IMR-90 (cell line): ENCODE measurements at regions not wholly inside any gene's neighbourhood (a gene's known extent, or its start where the extent isn't known, plus 50 kb on each side); places are given as distances from the start of the nearest gene placed in this dataset.

Experiments
- ATAC-seq: fragments of 200-7000 bp; cut with Tn5 transposase; 2 replicates; pipeline ENCODE4 v1.9.1; 2020; ENCODE audit warnings: low read depth, mild to moderate bottlenecking, moderate library complexity
- BruUV-seq: library from RNA; stranded (reverse); fragments of 400-500 nt; replicated peaks from 2 replicates; lab custom pipeline; 2021; lab: Mats Ljungman, UMichigan
- CTCF ChIA-PET: fragments of 300-600 bp; formaldehyde crosslinking; extraction: SDS; loops from one replicate; lab custom pipeline; 2021; ENCODE audit warnings: antibody characterized with exemption; lab: Yijun Ruan, JAX
- POLR2A ChIA-PET: fragments of 300-600 bp; sonication (Branson Sonifier 250); formaldehyde crosslinking; loops from one replicate; lab custom pipeline; 2022; ENCODE audit warnings: antibody characterized with exemption; ENCODE audit not compliant: unreplicated experiment; lab: Charles Lee
- DNase-seq: peaks from one replicate; pipeline ENCODE4 v3.0.0; 2013
- H2AFZ ChIP-seq: replicated peaks from 2 replicates; pipeline ENCODE3; 2013; ENCODE audit warnings: low read length, mild to moderate bottlenecking; ENCODE audit not compliant: poor library complexity
- H2AK5ac ChIP-seq: 2 replicates; pipeline ENCODE4 v1.6.1; 2013; ENCODE audit warnings: low read depth, low read length, inconsistent platforms
- H2AK9ac ChIP-seq: replicated peaks from 2 replicates; pipeline ENCODE3; 2013; ENCODE audit warnings: mild to moderate bottlenecking, low read depth, low read length, moderate library complexity; ENCODE audit not compliant: poor library complexity
- H2BK120ac ChIP-seq: 2 replicates; pipeline ENCODE4 v1.6.1; 2013; ENCODE audit warnings: low read depth, low read length, inconsistent platforms
- H2BK15ac ChIP-seq: 3 replicates; pipeline ENCODE4 v1.6.1; 2013; ENCODE audit warnings: low read depth, low read length, inconsistent platforms
- H2BK20ac ChIP-seq: 2 replicates; pipeline ENCODE4 v1.6.1; 2013; ENCODE audit warnings: low read depth, mild to moderate bottlenecking, inconsistent platforms, low read length, moderate library complexity
- H2BK5ac ChIP-seq: 2 replicates; pipeline ENCODE4 v1.6.1; 2013; ENCODE audit warnings: mild to moderate bottlenecking, low read depth, low read length, inconsistent platforms; ENCODE audit not compliant: poor library complexity, severe bottlenecking
- H3K14ac ChIP-seq: replicated peaks from 2 replicates; pipeline ENCODE4 v1.6.1; 2013; ENCODE audit warnings: low read depth, low read length, inconsistent platforms
- H3K18ac ChIP-seq: 2 replicates; pipeline ENCODE4 v1.6.1; 2013; ENCODE audit warnings: low read depth, low read length, control low read depth
- H3K23ac ChIP-seq: 2 replicates; pipeline ENCODE4 v1.6.1; 2013; ENCODE audit warnings: low read depth, low read length, inconsistent platforms
- H3K27ac ChIP-seq: 2 replicates; pipeline ENCODE4 v1.5.1; 2013; ENCODE audit warnings: mild to moderate bottlenecking, control low read depth, low read length; ENCODE audit not compliant: insufficient read depth
- H3K27me3 ChIP-seq: 2 replicates; pipeline ENCODE4 v1.6.1; 2013; ENCODE audit warnings: low read length; ENCODE audit not compliant: control insufficient read depth, insufficient read depth
- H3K36me3 ChIP-seq: 2 replicates; pipeline ENCODE4 v1.6.1; 2013; ENCODE audit warnings: low read length, mixed read lengths; ENCODE audit not compliant: control insufficient read depth, insufficient read depth
- H3K4ac ChIP-seq: 2 replicates; pipeline ENCODE4 v1.6.1; 2013; ENCODE audit warnings: low read depth, low read length, inconsistent platforms
- H3K4me1 ChIP-seq: 2 replicates; pipeline ENCODE4 v1.6.1; 2013; ENCODE audit warnings: low read length, mixed read lengths; ENCODE audit not compliant: control insufficient read depth, insufficient read depth
- H3K4me2 ChIP-seq: 2 replicates; pipeline ENCODE4 v1.6.1; 2013; ENCODE audit warnings: low read depth, mild to moderate bottlenecking, control low read depth, low read length, moderate library complexity
- H3K4me3 ChIP-seq: 2 replicates; pipeline ENCODE4 v1.5.1; 2013; ENCODE audit warnings: low read depth, mild to moderate bottlenecking, control low read depth, low read length, moderate library complexity; ENCODE audit not compliant: insufficient read depth
- H3K56ac ChIP-seq: 2 replicates; pipeline ENCODE4 v1.6.1; 2013; ENCODE audit warnings: low read length, inconsistent platforms; ENCODE audit not compliant: insufficient read depth; ENCODE audit errors: extremely low read depth
- H3K79me1 ChIP-seq, 2 experiments: 2 replicates each; pipeline ENCODE4 v1.6.1; 2013; ENCODE audit warnings: low read length in 2 of 2, inconsistent platforms in 1 of 2, low read depth in 1 of 2
- H3K9ac ChIP-seq: 2 replicates; pipeline ENCODE4 v1.6.1; 2013; ENCODE audit warnings: low read depth, low read length, control low read depth
- H3K9me1 ChIP-seq: 2 replicates; pipeline ENCODE4 v1.6.1; 2013; ENCODE audit warnings: low read length, inconsistent platforms; ENCODE audit not compliant: insufficient read depth
- H3K9me3 ChIP-seq: 2 replicates; pipeline ENCODE4 v1.6.1; 2013; ENCODE audit warnings: low read length; ENCODE audit not compliant: control insufficient read depth, insufficient read depth
- H4K20me1 ChIP-seq: 2 replicates; pipeline ENCODE4 v1.6.1; 2013; ENCODE audit warnings: low read length, inconsistent platforms; ENCODE audit not compliant: insufficient read depth
- H4K5ac ChIP-seq: 2 replicates; pipeline ENCODE4 v1.6.1; 2013; ENCODE audit warnings: mild to moderate bottlenecking, low read depth, low read length, control low read depth
- H4K8ac ChIP-seq, 2 experiments: 2 replicates each; pipeline ENCODE4 v1.6.1; 2013; ENCODE audit warnings: low read depth in 2 of 2, low read length in 2 of 2, control low read depth in 1 of 2, inconsistent platforms in 1 of 2
- H4K91ac ChIP-seq: 2 replicates; pipeline ENCODE4 v1.6.1; 2013; ENCODE audit warnings: low read depth, low read length, inconsistent platforms; ENCODE audit not compliant: insufficient read depth
- BHLHE40 ChIP-seq: fragments of 150-350 bp; IDR thresholded peaks from 2 replicates; pipeline ENCODE4 v1.6.1; 2016; ENCODE audit warnings: mild to moderate bottlenecking, low read depth, low read length
- CHD1 ChIP-seq: IDR thresholded peaks from 2 replicates; pipeline ENCODE4 v1.6.1; 2012; ENCODE audit warnings: low read depth, low read length, improper control_type of control experiment
- CTCF ChIP-seq: conservative IDR thresholded peaks from 2 replicates; pipeline ENCODE4 v1.5.1; 2012; ENCODE audit warnings: mild to moderate bottlenecking, low read depth, low read length, improper control_type of control experiment
- ELK1 ChIP-seq: fragments of 150-350 bp; IDR thresholded peaks from 2 replicates; pipeline ENCODE4 v1.6.1; 2016; ENCODE audit warnings: low read depth, mild to moderate bottlenecking, low read length, moderate library complexity, borderline replicate concordance
- MAFK ChIP-seq: IDR thresholded peaks from 2 replicates; pipeline ENCODE4 v1.6.1; 2012; ENCODE audit warnings: low read depth, low read length, improper control_type of control experiment
- MAZ ChIP-seq: IDR thresholded peaks from 2 replicates; pipeline ENCODE4 v1.6.1; 2012; ENCODE audit warnings: low read depth, mild to moderate bottlenecking, low read length, improper control_type of control experiment, moderate library complexity, borderline replicate concordance
- MXI1 ChIP-seq: IDR thresholded peaks from 2 replicates; pipeline ENCODE4 v1.6.1; 2012; ENCODE audit warnings: low read depth, mild to moderate bottlenecking, low read length, moderate library complexity, borderline replicate concordance
- NFE2L2 ChIP-seq: fragments of 150-350 bp; IDR thresholded peaks from 2 replicates; pipeline ENCODE4 v1.6.1; 2016; ENCODE audit warnings: low read depth, mild to moderate bottlenecking, low read length
- RCOR1 ChIP-seq: IDR thresholded peaks from 2 replicates; pipeline ENCODE4 v1.6.1; 2012; ENCODE audit warnings: mild to moderate bottlenecking, low read length, improper control_type of control experiment; ENCODE audit not compliant: insufficient replicate concordance
- RFX5 ChIP-seq: IDR thresholded peaks from 2 replicates; pipeline ENCODE4 v1.8.0; 2012; ENCODE audit warnings: low read depth, mild to moderate bottlenecking, low read length, moderate library complexity
- SMC3 ChIP-seq: fragments of 150-350 bp; IDR thresholded peaks from 2 replicates; pipeline ENCODE4 v1.6.1; 2016; ENCODE audit warnings: low read depth, mild to moderate bottlenecking, antibody characterized with exemption, low read length, moderate library complexity
- USF2 ChIP-seq: fragments of 150-350 bp; IDR thresholded peaks from 2 replicates; pipeline ENCODE4 v1.6.1; 2017; ENCODE audit warnings: mild to moderate bottlenecking, antibody characterized with exemption, low read length, low read depth
- WGBS, 2 experiments: methylation state at CpG; one replicate each; pipeline versions ENCODE4 v1.1.5 to v1.1.7; 2013; ENCODE audit warnings: missing lambda C conversion rate in 2 of 2; ENCODE audit not compliant: insufficient read length in 1 of 2; ENCODE audit errors: extremely low coverage in 2 of 2; 5-methylcytosine and 5-hydroxymethylcytosine counted together
- dilution Hi-C: fragments of 300-500 bp; cut with HindIII; formaldehyde crosslinking; loops from one replicate; pipeline ENCODE4 v1.14.3; 2018; ENCODE audit warnings: low sequenced_read_pairs; ENCODE audit not compliant: unreplicated experiment
- in situ Hi-C: fragments of 300-500 bp; cut with MboI; formaldehyde crosslinking; loops from 3 replicates; pipeline ENCODE4 v1.14.3; 2019; ENCODE audit warnings: low sequenced_read_pairs, inconsistent platforms, mixed read lengths
- intact Hi-C: fragments of 100-400 bp; cut with micrococcal nuclease; formaldehyde crosslinking; loops from 2 replicates; pipeline ENCODE4 v1.10.0; 2022

GRCh38 chr9:106077731-106078130 is 383.4 kb downstream of the TMEM38B start:
- dilution Hi-C loops (no loop called here), intact Hi-C loops (no loop called here), in situ Hi-C loops (no loop called here)
- POLR2A ChIA-PET = no interaction called here
- no peaks in the 10 kb centered on the region for H3K4me1 ChIP-seq
- no peak overlapping the region for H3K4me2 ChIP-seq
- H4K8ac ChIP-seq = no peak overlapping the region
- CTCF ChIA-PET = no interaction called here
- no peak for DNase-seq
- H2AK5ac ChIP-seq = no peak overlapping the region
- no peak overlapping the region for H4K5ac ChIP-seq
- WGBS, 2 experiments = no CpG with 5 or more reads among the region's 2 CpGs
- H3K18ac ChIP-seq = no peak overlapping the region
- H4K20me1 ChIP-seq = no peaks in the 10 kb centered on the region
- H3K4me3 ChIP-seq = no peak overlapping the region
- no peak overlapping the region for H3K9ac ChIP-seq
- H3K27me3 ChIP-seq = no peaks in the 10 kb centered on the region
- no peaks in the 10 kb centered on the region for H3K79me1 ChIP-seq
- H2BK15ac ChIP-seq = no peak overlapping the region
- TF ChIP-seq NFE2L2 (no peak), ELK1 (no peak), CTCF (no peak), BHLHE40 (no peak), CHD1 (no peak), RCOR1 (no peak), RFX5 (no peak), USF2 (no peak), MXI1 (no peak), MAZ (no peak), MAFK (no peak), SMC3 (no peak)
- no peak overlapping the region for H2BK120ac ChIP-seq
- H4K91ac ChIP-seq = no peak overlapping the region
- no peaks in the 10 kb centered on the region for H3K9me1 ChIP-seq
- BruUV-seq = no TSS peak
- H3K56ac ChIP-seq = no peak overlapping the region
- H3K23ac ChIP-seq = no peak overlapping the region
- ATAC-seq = no peak
- no peak overlapping the region for H3K14ac ChIP-seq
- H2BK5ac ChIP-seq = no peak overlapping the region
- no peaks in the 10 kb centered on the region for H3K36me3 ChIP-seq
- H3K27ac ChIP-seq = no peak overlapping the region
- H3K9me3 ChIP-seq = peaks cover 7% of the 10 kb centered on the region
- H2BK20ac ChIP-seq = no peak overlapping the region
- H2AFZ ChIP-seq = no peak overlapping the region
- H3K4ac ChIP-seq = no peak overlapping the region
- no peak overlapping the region for H2AK9ac ChIP-seq
